Osteoblast (primary cell): ENCODE measurements at regions not wholly inside any gene's neighbourhood (a gene's known extent, or its start where the extent isn't known, plus 50 kb on each side); places are given as distances from the start of the nearest gene placed in this dataset.

Experiments used
- DNase-seq: peaks from one replicate; pipeline ENCODE4 v3.0.0; 2011; ENCODE audit warnings: low spot score, mixed read lengths; ENCODE audit not compliant: insufficient read length; ENCODE audit errors: missing footprints
- H2AFZ ChIP-seq: 2 replicates; pipeline ENCODE4 v1.6.0; 2011; ENCODE audit warnings: mild to moderate bottlenecking, low read length
- H3K27ac ChIP-seq: 2 replicates; pipeline ENCODE4 v1.5.1; 2011; ENCODE audit warnings: mild to moderate bottlenecking, low read depth, low read length, moderate library complexity
- H3K27me3 ChIP-seq: 2 replicates; pipeline ENCODE4 v1.6.0; 2012; ENCODE audit warnings: mild to moderate bottlenecking, control low read depth, inconsistent platforms, low read length, moderate library complexity; ENCODE audit not compliant: insufficient read depth
- H3K36me3 ChIP-seq: 2 replicates; pipeline ENCODE4 v1.5.1; 2011; ENCODE audit warnings: mild to moderate bottlenecking, low read length, control low read depth, moderate library complexity; ENCODE audit not compliant: insufficient read depth
- H3K4me1 ChIP-seq: 2 replicates; pipeline ENCODE4 v1.5.1; 2011; ENCODE audit warnings: mild to moderate bottlenecking, low read length, control low read depth, moderate library complexity; ENCODE audit not compliant: insufficient read depth
- H3K4me2 ChIP-seq: 2 replicates; pipeline ENCODE4 v1.6.0; 2011; ENCODE audit warnings: mild to moderate bottlenecking, low read length; ENCODE audit not compliant: insufficient read depth
- H3K4me3 ChIP-seq: fragments of 200-600 bp; sonication (generic); 3 replicates; pipeline ENCODE4 v1.5.1; 2012; ENCODE audit warnings: mild to moderate bottlenecking, low read length, inconsistent platforms; ENCODE audit not compliant: insufficient read depth
- H3K79me2 ChIP-seq: 2 replicates; pipeline ENCODE4 v1.6.0; 2012; ENCODE audit warnings: mild to moderate bottlenecking, low read length, control low read depth, inconsistent platforms; ENCODE audit not compliant: insufficient read depth
- H3K9me3 ChIP-seq: 2 replicates; pipeline ENCODE4 v1.5.1; 2011; ENCODE audit warnings: low read depth, low read length, control low read depth
- H4K20me1 ChIP-seq: 2 replicates; pipeline ENCODE4 v1.6.0; 2012; ENCODE audit warnings: mild to moderate bottlenecking, low read length, control low read depth; ENCODE audit not compliant: insufficient read depth
- TF ChIP-seq, protein P1 (sequence below): IDR thresholded peaks from 2 replicates; pipeline ENCODE4 v1.5.1; 2011; ENCODE audit warnings: mild to moderate bottlenecking, low read depth, low read length, moderate library complexity; ENCODE audit errors: extremely low read depth

DNA sequence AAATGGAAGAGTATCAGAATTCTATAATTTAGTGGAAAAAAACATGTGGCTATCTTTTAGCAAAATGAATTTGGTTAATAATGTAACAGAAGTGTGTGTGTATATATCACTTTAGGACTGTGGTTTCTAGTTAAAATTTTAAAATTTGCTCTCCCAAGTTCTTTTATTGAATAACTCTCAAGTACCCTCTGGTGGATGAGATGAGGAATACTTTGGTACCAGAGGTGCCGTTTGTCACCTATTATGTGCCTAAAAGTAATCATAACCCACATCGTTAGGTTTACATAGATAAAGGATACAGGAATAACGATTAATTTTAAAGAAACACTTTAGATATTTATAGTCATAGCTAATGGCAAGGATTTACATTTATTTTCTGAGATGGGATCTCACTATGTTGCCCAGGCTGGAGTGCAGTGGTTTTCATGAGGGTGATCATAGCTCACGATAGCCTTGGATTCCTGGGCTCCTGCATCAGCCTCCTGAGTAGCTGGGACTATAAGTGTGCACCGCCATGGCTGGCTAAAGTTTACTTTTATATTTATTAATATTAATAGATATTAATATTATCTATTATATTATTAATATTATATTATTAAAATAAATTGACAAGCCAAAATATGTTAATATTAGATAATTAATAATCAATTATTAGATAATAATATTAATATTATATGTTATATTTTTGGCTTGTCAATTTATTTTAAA, 66.7 kb upstream of the CAPRIN1 start:
- Histone ChIP-seq H3K79me2 (no peaks in the 10 kb centered on the region), H3K36me3 (no peaks in the 10 kb centered on the region), H3K27ac (no peak overlapping the region), H3K9me3 (no peaks in the 10 kb centered on the region), H2AFZ (no peak overlapping the region), H3K4me1 (no peaks in the 10 kb centered on the region), H4K20me1 (no peaks in the 10 kb centered on the region), H3K4me3 (no peak overlapping the region), H3K27me3 (peaks cover 11% of the 10 kb centered on the region), H3K4me2 (no peak overlapping the region)
- TF ChIP-seq, protein P1, sequence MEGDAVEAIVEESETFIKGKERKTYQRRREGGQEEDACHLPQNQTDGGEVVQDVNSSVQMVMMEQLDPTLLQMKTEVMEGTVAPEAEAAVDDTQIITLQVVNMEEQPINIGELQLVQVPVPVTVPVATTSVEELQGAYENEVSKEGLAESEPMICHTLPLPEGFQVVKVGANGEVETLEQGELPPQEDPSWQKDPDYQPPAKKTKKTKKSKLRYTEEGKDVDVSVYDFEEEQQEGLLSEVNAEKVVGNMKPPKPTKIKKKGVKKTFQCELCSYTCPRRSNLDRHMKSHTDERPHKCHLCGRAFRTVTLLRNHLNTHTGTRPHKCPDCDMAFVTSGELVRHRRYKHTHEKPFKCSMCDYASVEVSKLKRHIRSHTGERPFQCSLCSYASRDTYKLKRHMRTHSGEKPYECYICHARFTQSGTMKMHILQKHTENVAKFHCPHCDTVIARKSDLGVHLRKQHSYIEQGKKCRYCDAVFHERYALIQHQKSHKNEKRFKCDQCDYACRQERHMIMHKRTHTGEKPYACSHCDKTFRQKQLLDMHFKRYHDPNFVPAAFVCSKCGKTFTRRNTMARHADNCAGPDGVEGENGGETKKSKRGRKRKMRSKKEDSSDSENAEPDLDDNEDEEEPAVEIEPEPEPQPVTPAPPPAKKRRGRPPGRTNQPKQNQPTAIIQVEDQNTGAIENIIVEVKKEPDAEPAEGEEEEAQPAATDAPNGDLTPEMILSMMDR = peak; percentile 24
- no peak for DNase-seq

GRCh38 chr11:33982661-33983060, 68.9 kb upstream of the CAPRIN1 start:
- H3K4me3 ChIP-seq = no peak overlapping the region
- H3K36me3 ChIP-seq = no peaks in the 10 kb centered on the region
- DNase-seq = no peak
- no peaks in the 10 kb centered on the region for H3K4me1 ChIP-seq
- no peak overlapping the region for H3K4me2 ChIP-seq
- H4K20me1 ChIP-seq = no peaks in the 10 kb centered on the region
- H3K27ac ChIP-seq = no peak overlapping the region
- peaks cover 17% of the 10 kb centered on the region for H3K27me3 ChIP-seq
- TF ChIP-seq, protein P1 = no peak
- no peak overlapping the region for H2AFZ ChIP-seq
- H3K9me3 ChIP-seq = no peaks in the 10 kb centered on the region
- H3K79me2 ChIP-seq = no peaks in the 10 kb centered on the region

GRCh38 chr11:33980897-33981296, 70.6 kb upstream of the CAPRIN1 start:
- H3K36me3 ChIP-seq = no peaks in the 10 kb centered on the region
- H4K20me1 ChIP-seq = no peaks in the 10 kb centered on the region
- peaks cover 17% of the 10 kb centered on the region for H3K27me3 ChIP-seq
- no peak overlapping the region for H3K4me2 ChIP-seq
- H3K9me3 ChIP-seq = no peaks in the 10 kb centered on the region
- no peak for DNase-seq
- no peak overlapping the region for H3K27ac ChIP-seq
- no peaks in the 10 kb centered on the region for H3K4me1 ChIP-seq
- H3K4me3 ChIP-seq = no peak overlapping the region
- H2AFZ ChIP-seq = no peak overlapping the region
- TF ChIP-seq, protein P1 = no peak
- H3K79me2 ChIP-seq = no peaks in the 10 kb centered on the region

DNA sequence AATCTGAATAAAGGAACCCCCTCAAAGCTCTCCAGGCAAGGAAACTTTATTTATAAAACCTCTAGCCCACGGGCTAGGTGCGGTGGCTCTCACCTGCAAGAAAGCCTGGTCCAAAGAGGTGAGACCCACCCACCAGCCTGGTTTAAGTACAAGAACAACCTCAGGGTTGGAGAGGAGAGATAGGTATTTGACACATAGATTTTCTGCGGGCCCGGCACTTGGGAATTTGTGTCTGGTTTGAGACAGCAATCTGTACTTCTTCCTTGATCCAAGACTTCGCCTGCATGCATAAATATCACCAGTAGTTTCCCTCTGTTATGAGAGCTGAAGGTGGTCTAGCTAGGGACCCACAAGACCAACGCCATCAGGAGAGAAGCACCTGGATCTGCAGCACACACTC, 73.2 kb upstream of the CAPRIN1 start:
- Histone ChIP-seq H3K4me3 (no peak overlapping the region), H3K4me1 (no peaks in the 10 kb centered on the region), H3K9me3 (no peaks in the 10 kb centered on the region), H3K4me2 (no peak overlapping the region), H3K79me2 (no peaks in the 10 kb centered on the region), H2AFZ (no peak overlapping the region), H3K27me3 (peaks cover 30% of the 10 kb centered on the region), H3K36me3 (no peaks in the 10 kb centered on the region), H3K27ac (no peak overlapping the region), H4K20me1 (no peaks in the 10 kb centered on the region)
- DNase-seq = no peak
- TF ChIP-seq, protein P1 = no peak
